Activated T-cell treated with anti-CD3 and anti-CD28 coated beads, Interleukin-2, amount 50 U/mL, for 24 hours (primary cell): ENCODE measurements at regions not wholly inside any gene's neighbourhood (a gene's known extent, or its start where the extent isn't known, plus 50 kb on each side); places are given as distances from the start of the nearest gene placed in this dataset.
A peak's percentile ranks its signal among the peaks of the same experiment; 100 is the strongest.
"Not testable (repeated sequence)": the region's sequence is repeated elsewhere in the genome, so short reads cannot be mapped to it uniquely, and the experiment has no call there.

Source experiments
- DNase-seq: peaks from one replicate; pipeline ENCODE4 v3.0.0-alpha.2; 2020
- H3K27ac Mint-ChIP-seq: 2 replicates; pipeline ENCODE4 v1.8.0; 2020; ENCODE audit warnings: mild to moderate bottlenecking, mixed read lengths
- H3K27me3 Mint-ChIP-seq: 2 replicates; pipeline ENCODE4 v1.8.0; 2020; ENCODE audit warnings: mixed read lengths
- H3K36me3 Mint-ChIP-seq: 2 replicates; pipeline ENCODE4 v1.8.0; 2020; ENCODE audit warnings: low read depth, mixed read lengths
- H3K4me1 Mint-ChIP-seq: 2 replicates; pipeline ENCODE4 v1.8.0; 2020; ENCODE audit warnings: low read depth, mixed read lengths
- H3K4me3 Mint-ChIP-seq: 2 replicates; pipeline ENCODE4 v1.8.0; 2020; ENCODE audit warnings: mild to moderate bottlenecking, moderate library complexity, mixed read lengths
- H3K9me3 Mint-ChIP-seq: 2 replicates; pipeline ENCODE4 v1.8.0; 2020; ENCODE audit warnings: mixed read lengths

GRCh38 chr2:204133476-204133875 is 196.9 kb downstream of the ICOS start:
- H3K9me3 Mint-ChIP-seq = no peaks in the 10 kb centered on the region

GRCh38 chr2:204134421-204134820 is 197.9 kb downstream of the ICOS start:
- no peak overlapping the region for H3K4me3 Mint-ChIP-seq
- H3K27me3 Mint-ChIP-seq = no peaks in the 10 kb centered on the region
- no peaks in the 10 kb centered on the region for H3K4me1 Mint-ChIP-seq
- H3K27ac Mint-ChIP-seq = no peak overlapping the region
- no peaks in the 10 kb centered on the region for H3K36me3 Mint-ChIP-seq
- DNase-seq = no peak
- no peaks in the 10 kb centered on the region for H3K9me3 Mint-ChIP-seq

More at GRCh38 chr2:204133476-204133875, 196.9 kb downstream of the ICOS start:
- H3K27me3 Mint-ChIP-seq = no peaks in the 10 kb centered on the region
- no peaks in the 10 kb centered on the region for H3K4me1 Mint-ChIP-seq
- H3K27ac Mint-ChIP-seq = no peak overlapping the region
- no peak overlapping the region for H3K4me3 Mint-ChIP-seq
- H3K36me3 Mint-ChIP-seq = no peaks in the 10 kb centered on the region
- DNase-seq = no peak

GRCh38 chr2:204135752-204136151 is 199.2 kb downstream of the ICOS start:
- no peaks in the 10 kb centered on the region for H3K27me3 Mint-ChIP-seq
- DNase-seq = no peak
- no peaks in the 10 kb centered on the region for H3K9me3 Mint-ChIP-seq
- H3K27ac Mint-ChIP-seq = no peak overlapping the region
- no peaks in the 10 kb centered on the region for H3K4me1 Mint-ChIP-seq
- H3K4me3 Mint-ChIP-seq = no peak overlapping the region
- H3K36me3 Mint-ChIP-seq = no peaks in the 10 kb centered on the region

GRCh38 chr2:204138206-204138605 is 201.6 kb downstream of the ICOS start:
- no peaks in the 10 kb centered on the region for H3K36me3 Mint-ChIP-seq
- no peaks in the 10 kb centered on the region for H3K4me1 Mint-ChIP-seq
- H3K27ac Mint-ChIP-seq = no peak overlapping the region
- no peak overlapping the region for H3K4me3 Mint-ChIP-seq
- H3K9me3 Mint-ChIP-seq = no peaks in the 10 kb centered on the region
- no peaks in the 10 kb centered on the region for H3K27me3 Mint-ChIP-seq
- DNase-seq = no peak

DNA sequence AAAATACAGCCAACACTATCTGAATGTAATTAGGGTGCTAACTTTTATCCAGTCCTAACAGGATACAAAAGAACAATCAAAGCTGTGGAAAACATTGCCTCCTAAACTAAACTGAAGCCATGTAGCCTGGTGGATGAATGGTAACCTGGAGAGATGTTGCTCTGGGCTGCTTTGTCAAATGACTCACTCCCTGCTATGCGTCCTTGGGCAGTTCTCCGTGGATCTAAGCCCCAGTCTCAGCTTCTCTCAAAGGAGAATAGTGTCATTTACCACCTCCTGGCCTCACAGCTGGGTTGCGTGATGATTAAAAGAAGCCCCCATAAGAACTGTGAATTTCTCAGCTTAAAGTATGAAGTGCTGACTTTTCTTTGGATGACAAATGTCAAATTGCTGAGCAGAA is 203.7 kb downstream of the ICOS start:
- Mint-ChIP-seq H3K27me3 (peaks cover 2% of the 10 kb centered on the region), H3K36me3 (no peaks in the 10 kb centered on the region), H3K4me1 (peaks cover 1% of the 10 kb centered on the region), H3K4me3 (no peak overlapping the region), H3K9me3 (no peaks in the 10 kb centered on the region), H3K27ac (no peak overlapping the region)
- no peak for DNase-seq

DNA sequence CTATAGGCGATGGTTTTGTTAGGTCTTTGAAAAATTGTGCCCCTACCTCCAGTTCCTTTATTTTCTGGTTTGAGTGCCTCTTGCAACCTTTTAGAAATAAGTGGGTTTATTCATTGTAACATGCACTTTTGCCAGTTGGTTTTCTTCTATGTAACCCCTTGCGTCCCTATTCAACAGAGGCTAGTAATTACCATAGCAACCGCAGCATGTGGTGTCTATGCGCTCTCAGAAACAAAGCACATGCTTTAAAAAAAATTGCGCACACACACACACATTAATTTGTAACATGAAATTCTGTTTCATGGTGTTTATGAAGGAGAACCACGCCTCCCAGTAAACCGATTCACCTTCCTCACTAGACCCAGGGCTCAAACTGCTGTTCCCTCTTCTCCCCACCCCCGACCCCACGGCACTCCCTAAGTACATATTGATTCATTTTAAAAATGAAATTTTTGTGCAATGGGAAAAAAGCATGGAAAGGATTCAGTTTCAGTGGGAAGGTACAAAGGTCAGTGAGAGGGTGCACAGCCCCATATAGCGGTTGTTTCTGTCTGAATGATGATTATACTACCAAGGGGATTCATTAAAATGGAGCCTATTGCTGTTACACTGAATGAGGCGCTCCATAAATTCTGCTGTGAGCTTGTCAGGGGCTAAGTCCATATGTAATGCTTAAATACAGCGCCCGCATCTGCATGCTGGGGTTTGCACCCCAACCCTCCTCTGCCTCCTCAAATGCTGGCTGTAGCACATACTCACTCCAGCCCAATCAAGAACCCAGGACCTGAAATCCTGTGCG is 206.9 kb downstream of the ICOS start:
- H3K27me3 Mint-ChIP-seq = peaks cover 6% of the 10 kb centered on the region
- H3K36me3 Mint-ChIP-seq = no peaks in the 10 kb centered on the region
- no peaks in the 10 kb centered on the region for H3K9me3 Mint-ChIP-seq
- DNase-seq = no peak
- no peak overlapping the region for H3K4me3 Mint-ChIP-seq
- H3K4me1 Mint-ChIP-seq = peaks cover 12% of the 10 kb centered on the region
- no peak overlapping the region for H3K27ac Mint-ChIP-seq

DNA sequence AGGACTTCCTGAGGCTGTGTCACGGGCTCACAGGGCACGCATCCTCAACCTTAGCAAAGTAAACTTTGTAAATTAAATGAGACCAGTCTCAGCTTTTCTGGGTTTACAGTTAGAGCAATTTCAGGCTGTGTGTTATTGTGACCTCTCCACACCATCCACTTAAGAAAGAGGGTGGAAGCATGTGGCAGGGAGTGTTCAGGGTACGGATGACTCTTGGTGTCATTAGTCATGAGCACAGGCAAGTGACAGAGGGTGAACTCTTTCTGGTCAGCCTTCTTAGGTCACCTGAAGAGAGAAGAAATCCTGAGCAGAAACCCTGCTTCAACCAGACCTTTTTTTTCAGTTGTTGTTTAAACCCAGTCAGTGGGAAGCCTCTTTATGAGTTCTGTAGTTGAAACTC is 207.9 kb downstream of the ICOS start:
- no peak for DNase-seq
- H3K27ac Mint-ChIP-seq = no peak overlapping the region
- no peaks in the 10 kb centered on the region for H3K36me3 Mint-ChIP-seq
- H3K9me3 Mint-ChIP-seq = no peaks in the 10 kb centered on the region
- peaks cover 12% of the 10 kb centered on the region for H3K4me1 Mint-ChIP-seq
- no peak overlapping the region for H3K4me3 Mint-ChIP-seq
- peaks cover 17% of the 10 kb centered on the region for H3K27me3 Mint-ChIP-seq

DNA sequence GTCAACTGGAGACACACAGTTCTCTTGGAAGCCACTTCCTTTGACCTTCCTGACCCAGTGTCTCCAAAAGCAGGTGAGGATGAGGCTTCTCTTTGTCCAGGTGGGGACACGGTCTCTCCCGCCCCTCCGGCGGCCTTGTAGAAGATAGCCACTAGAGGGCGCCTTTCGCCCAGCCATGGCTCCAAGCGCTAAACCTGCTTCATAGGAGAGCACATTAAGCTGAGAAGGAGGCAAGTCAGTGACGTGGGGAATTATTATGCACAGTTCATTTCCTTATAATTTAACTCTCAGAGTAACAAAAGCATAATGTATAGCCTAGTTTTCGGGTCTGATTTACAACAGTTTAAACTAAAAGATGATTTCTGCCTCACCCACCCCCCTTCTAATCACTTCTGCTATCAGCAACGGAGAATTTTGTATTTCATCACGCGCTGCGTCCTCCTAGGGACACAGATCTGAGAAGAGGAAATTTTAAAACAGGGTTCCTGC is 208.7 kb downstream of the ICOS start:
- DNase-seq = peak; percentile 82
- Mint-ChIP-seq H3K36me3 (no peaks in the 10 kb centered on the region), H3K27ac (peak overlapping the region; percentile 32), H3K4me1 (peaks cover 12% of the 10 kb centered on the region), H3K9me3 (no peaks in the 10 kb centered on the region), H3K27me3 (peaks cover 19% of the 10 kb centered on the region), H3K4me3 (peak overlapping the region; percentile 75)

DNA sequence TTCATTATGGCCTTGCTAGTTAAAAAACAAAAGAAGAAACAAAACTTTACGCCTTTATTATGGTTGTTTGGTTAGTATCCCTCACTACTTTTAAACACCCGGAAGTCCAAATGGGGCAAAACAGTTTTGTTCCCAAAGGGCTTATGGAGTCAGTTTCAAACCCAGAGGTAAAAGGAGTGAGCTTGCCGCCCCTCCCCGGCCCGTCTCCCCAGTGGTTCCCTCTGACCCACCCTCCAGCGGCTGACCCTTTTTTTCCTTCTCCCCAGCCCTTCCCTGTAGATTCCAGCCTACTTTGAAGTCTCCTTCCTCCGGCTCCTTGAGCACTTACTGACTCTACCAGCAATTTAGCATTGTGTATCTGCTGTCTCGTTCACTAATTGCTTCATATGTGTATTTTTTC is 209.2 kb downstream of the ICOS start:
- H3K36me3 Mint-ChIP-seq = no peaks in the 10 kb centered on the region
- H3K27me3 Mint-ChIP-seq = peaks cover 22% of the 10 kb centered on the region
- no peak for DNase-seq
- peaks cover 12% of the 10 kb centered on the region for H3K4me1 Mint-ChIP-seq
- no peaks in the 10 kb centered on the region for H3K9me3 Mint-ChIP-seq
- peak overlapping the region; percentile 32 for H3K27ac Mint-ChIP-seq
- H3K4me3 Mint-ChIP-seq = peak overlapping the region; percentile 75

DNA sequence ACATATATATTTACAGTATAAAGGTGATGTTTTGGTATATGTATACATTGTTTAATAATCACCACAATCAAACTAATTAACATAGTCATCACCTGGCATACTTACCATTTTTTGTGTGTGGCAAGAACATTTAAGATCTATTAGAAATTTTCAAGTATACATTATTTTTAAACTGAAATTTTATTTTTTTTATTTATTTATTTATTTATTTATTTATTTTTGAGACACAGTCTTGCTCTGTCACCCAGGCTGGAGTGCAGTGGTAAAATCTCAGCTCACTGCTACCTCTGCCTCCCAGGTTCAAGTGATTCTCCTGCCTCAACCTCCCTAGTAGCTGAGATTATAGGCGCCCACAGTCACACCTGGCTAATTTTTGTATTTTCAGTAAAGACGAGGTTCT is 210.5 kb downstream of the ICOS start:
- H3K27ac Mint-ChIP-seq, H3K4me3 Mint-ChIP-seq, DNase-seq, H3K36me3 Mint-ChIP-seq, H3K9me3 Mint-ChIP-seq: not testable (repeated sequence)
- peaks cover 23% of the 10 kb centered on the region for H3K27me3 Mint-ChIP-seq
- H3K4me1 Mint-ChIP-seq = peaks cover 12% of the 10 kb centered on the region

DNA sequence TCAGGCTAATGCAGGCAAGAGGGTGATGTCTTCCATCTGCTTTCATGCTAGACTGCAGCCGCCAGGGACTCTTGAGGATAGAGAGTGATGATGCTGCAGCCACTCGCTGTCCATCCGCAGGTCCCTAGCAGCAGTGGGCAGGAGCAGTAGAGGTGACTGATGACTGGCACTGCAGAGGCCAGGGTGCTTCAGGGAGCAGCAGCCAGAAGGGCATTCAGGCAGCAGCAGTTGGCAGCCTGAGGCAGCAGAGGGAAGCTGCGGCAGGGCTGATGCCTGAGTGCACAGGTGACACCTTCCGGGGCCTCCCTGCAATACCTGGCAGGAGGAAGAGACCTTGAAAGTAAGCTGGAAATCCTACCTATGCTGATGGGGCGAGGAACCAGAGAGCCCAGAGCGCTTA is 214.2 kb downstream of the ICOS start:
- H3K9me3 Mint-ChIP-seq = no peaks in the 10 kb centered on the region
- H3K4me1 Mint-ChIP-seq = peaks cover 6% of the 10 kb centered on the region
- H3K36me3 Mint-ChIP-seq = no peaks in the 10 kb centered on the region
- H3K4me3 Mint-ChIP-seq = no peak overlapping the region
- no peak overlapping the region for H3K27ac Mint-ChIP-seq
- H3K27me3 Mint-ChIP-seq = peaks cover 21% of the 10 kb centered on the region
- no peak for DNase-seq

GRCh38 chr2:204152616-204153015 is 216.1 kb downstream of the ICOS start:
- no peaks in the 10 kb centered on the region for H3K4me1 Mint-ChIP-seq
- H3K9me3 Mint-ChIP-seq = no peaks in the 10 kb centered on the region
- no peaks in the 10 kb centered on the region for H3K36me3 Mint-ChIP-seq
- no peak for DNase-seq
- peaks cover 18% of the 10 kb centered on the region for H3K27me3 Mint-ChIP-seq
- H3K27ac Mint-ChIP-seq = no peak overlapping the region
- H3K4me3 Mint-ChIP-seq = no peak overlapping the region

DNA sequence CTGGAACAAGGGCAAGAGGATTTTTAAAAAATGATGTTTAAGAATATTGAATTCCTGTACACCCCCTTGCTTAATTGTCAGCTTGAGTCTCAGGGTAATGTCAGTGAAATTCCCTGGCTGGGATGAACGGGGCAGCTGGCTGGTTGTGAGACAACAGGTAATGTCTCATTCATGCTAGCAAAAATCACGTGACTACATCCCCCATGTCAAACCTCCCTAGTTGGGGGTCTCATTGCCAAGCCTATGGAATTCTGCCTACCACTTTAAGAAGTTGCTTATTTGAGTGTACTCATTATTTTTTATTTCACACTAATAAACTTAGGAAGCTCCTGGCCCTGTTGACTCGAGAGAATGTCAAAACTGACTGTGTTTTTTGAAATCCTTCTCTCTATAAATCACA is 218.3 kb downstream of the ICOS start:
- no peak for DNase-seq
- H3K4me3 Mint-ChIP-seq = no peak overlapping the region
- no peaks in the 10 kb centered on the region for H3K4me1 Mint-ChIP-seq
- H3K36me3 Mint-ChIP-seq = no peaks in the 10 kb centered on the region
- H3K9me3 Mint-ChIP-seq = no peaks in the 10 kb centered on the region
- no peak overlapping the region for H3K27ac Mint-ChIP-seq
- peaks cover 11% of the 10 kb centered on the region for H3K27me3 Mint-ChIP-seq

DNA sequence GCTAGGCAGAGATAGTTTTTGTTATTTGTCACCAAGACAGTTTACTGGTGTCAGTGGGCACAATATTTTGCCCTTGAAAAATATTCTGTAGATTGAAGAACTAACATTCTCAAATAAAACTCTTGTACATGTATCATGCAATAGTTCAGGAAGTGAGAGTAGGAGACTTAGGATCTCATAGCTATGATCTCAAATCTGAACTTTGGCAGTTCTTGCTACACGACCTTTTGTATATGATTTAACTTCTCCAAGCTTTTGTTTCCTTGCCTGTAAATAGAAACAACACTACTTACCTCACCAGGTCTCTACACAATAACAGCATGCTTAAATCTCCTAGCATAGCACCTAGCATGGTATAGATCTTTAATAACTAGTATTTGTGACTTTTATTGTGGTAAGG is 219.9 kb downstream of the ICOS start:
- Mint-ChIP-seq H3K9me3 (no peaks in the 10 kb centered on the region), H3K4me3 (no peak overlapping the region), H3K4me1 (no peaks in the 10 kb centered on the region), H3K27ac (no peak overlapping the region), H3K27me3 (peaks cover 11% of the 10 kb centered on the region), H3K36me3 (no peaks in the 10 kb centered on the region)
- no peak for DNase-seq

GRCh38 chr2:204157684-204158083 is 221.1 kb downstream of the ICOS start:
- no peaks in the 10 kb centered on the region for H3K36me3 Mint-ChIP-seq
- peaks cover 11% of the 10 kb centered on the region for H3K27me3 Mint-ChIP-seq
- H3K27ac Mint-ChIP-seq = no peak overlapping the region
- H3K4me3 Mint-ChIP-seq = no peak overlapping the region
- no peak for DNase-seq
- no peaks in the 10 kb centered on the region for H3K4me1 Mint-ChIP-seq
- H3K9me3 Mint-ChIP-seq = no peaks in the 10 kb centered on the region
